Activated CD4-positive, alpha-beta T cell treated with anti-CD3 and anti-CD28 coated beads for 36 hours (primary cell): ENCODE measurements at regions not wholly inside any gene's neighbourhood (a gene's known extent, or its start where the extent isn't known, plus 50 kb on each side); places are given as distances from the start of the nearest gene placed in this dataset.

ENCODE experiments used
- ATAC-seq: fragments of 200-7000 bp; cut with Tn5 transposase; one replicate; pipeline ENCODE4 v1.10.0; 2021; ENCODE audit warnings: mild to moderate bottlenecking, moderate library complexity
- CTCF ChIA-PET: fragments of 350-600 bp; sonication (Branson Sonifier 250); formaldehyde crosslinking; loops from one replicate; lab custom pipeline; 2021; ENCODE audit warnings: antibody characterized with exemption; lab: Charles Lee
- POLR2A ChIA-PET: fragments of 350-600 bp; sonication (Branson Sonifier 250); formaldehyde crosslinking; loops from one replicate; lab custom pipeline; 2021; ENCODE audit warnings: antibody characterized with exemption, inconsistent platforms; lab: Charles Lee
- DNase-seq: peaks from one replicate; pipeline ENCODE4 v3.0.0-alpha.2; 2020
- H3K27ac Mint-ChIP-seq: one replicate; pipeline ENCODE4 v1.8.0; 2021; ENCODE audit warnings: mixed read lengths
- H3K27me3 Mint-ChIP-seq: one replicate; pipeline ENCODE4 v1.8.0; 2021; ENCODE audit warnings: mixed read lengths
- H3K36me3 Mint-ChIP-seq: one replicate; pipeline ENCODE4 v1.8.0; 2021; ENCODE audit warnings: low read depth, mixed read lengths
- H3K4me1 Mint-ChIP-seq: one replicate; pipeline ENCODE4 v1.8.0; 2021; ENCODE audit warnings: mixed read lengths
- H3K4me3 Mint-ChIP-seq: one replicate; pipeline ENCODE4 v1.8.0; 2021; ENCODE audit warnings: mild to moderate bottlenecking, moderate library complexity, mixed read lengths
- H3K9me3 Mint-ChIP-seq: one replicate; pipeline ENCODE4 v1.8.0; 2021; ENCODE audit warnings: low read depth, mixed read lengths
- intact Hi-C, 2 experiments: fragments of 100-400 bp; cut with DNase I in 1 of 2; cut with micrococcal nuclease in 1 of 2; formaldehyde crosslinking; loops; one replicate each; pipeline versions ENCODE4 v1.14.2 to v1.15.1; 2022 to 2024; cut with DNase I, micrococcal nuclease

DNA sequence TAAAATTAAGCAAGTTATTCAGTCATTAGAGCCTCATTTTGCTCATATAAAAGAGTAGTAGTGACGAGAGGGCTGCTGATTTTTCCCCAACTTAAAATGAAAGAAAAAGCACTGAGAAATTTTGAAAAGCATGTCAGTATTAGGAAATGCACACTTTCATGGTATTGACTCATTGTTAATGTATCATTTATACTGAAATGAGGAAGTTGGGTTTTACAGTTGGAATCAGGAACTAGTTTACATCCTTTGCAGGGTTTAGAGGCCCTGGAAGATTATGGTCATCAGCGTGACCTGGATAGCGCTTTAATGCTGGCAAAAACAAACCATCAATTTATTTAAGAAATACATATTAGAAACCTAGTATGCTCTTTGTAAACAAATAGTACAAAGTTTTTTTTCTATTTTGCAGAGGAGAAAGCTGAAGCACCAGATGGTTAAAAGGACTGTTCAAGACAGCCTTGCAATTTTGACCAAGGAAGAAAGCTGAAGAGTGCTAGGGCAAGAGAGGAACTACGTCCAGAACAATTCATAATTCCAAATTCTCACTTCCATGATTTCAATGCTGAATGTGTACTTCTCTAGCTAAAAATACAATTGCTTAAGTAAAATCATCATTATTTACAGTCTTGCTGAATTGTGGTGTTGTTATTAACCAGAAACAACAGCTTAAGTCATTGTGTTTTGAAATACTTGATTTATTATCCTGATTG is 94.8 kb upstream of the SGIP1 start:
- DNase-seq (no peak), ATAC-seq (peak; percentile 23)
- CTCF ChIA-PET: interaction anchor here (0.6 to 1.2 kb wide), 2 partner anchors 97 to 196 kb away, joined by 3 to 10 read pairs; no protein-coding TSS in a partner anchor
- POLR2A ChIA-PET: no interaction called here
- intact Hi-C loops: loop anchor here (1.0 to 5.0 kb wide), 2 partner anchors 87 to 192 kb away; no protein-coding TSS in a partner anchor
- no peaks in the 10 kb centered on the region for H3K27me3 Mint-ChIP-seq
- H3K9me3 Mint-ChIP-seq: no peaks in the 10 kb centered on the region
- peaks cover 50% of the 10 kb centered on the region for H3K4me1 Mint-ChIP-seq
- H3K4me3 Mint-ChIP-seq: no peak overlapping the region
- no peaks in the 10 kb centered on the region for H3K36me3 Mint-ChIP-seq
- peak overlapping the region; percentile 77 for H3K27ac Mint-ChIP-seq

DNA sequence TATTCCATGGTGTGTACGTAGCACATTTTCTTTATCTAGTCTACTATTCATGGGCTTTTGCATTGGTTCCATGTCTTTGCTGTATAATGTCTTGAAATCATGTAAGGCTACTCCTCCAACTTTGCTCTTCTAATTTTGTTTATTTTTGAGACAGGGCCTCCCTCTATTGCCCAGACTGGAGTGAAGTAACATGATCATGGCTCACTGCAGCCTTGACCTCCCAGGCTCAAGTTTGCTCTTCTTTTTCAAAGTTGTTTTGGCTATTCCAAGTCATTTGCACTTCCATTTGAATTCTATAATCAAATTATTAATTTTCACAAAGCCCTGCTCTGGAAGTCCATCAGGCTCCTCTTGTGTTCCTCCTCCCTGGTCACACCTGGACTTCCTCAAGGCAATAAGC is 90.2 kb upstream of the SGIP1 start:
- Mint-ChIP-seq H3K9me3 (no peaks in the 10 kb centered on the region), H3K27ac (no peak overlapping the region), H3K4me3 (no peak overlapping the region), H3K4me1 (peaks cover 48% of the 10 kb centered on the region), H3K36me3 (no peaks in the 10 kb centered on the region), H3K27me3 (peaks cover 6% of the 10 kb centered on the region)
- no peak for ATAC-seq
- ChIA-PET POLR2A (interaction anchor here (0.7 to 1.3 kb wide), 2 partner anchors 162 to 185 kb away, joined by 4 read pairs; no protein-coding TSS in a partner anchor), CTCF (interaction anchor here (0.6 to 6.7 kb wide), 7 partner anchors 13 to 484 kb away, joined by 3 to 359 read pairs (median 15); no protein-coding TSS in a partner anchor)
- intact Hi-C loops: loop anchor here (2.0 to 10.0 kb wide), 4 partner anchors 73 to 1019 kb away; partner anchors contain the start of genes LEPR (in 1 of the 2) and LEPROT (in 1 of the 2)
- DNase-seq: no peak

DNA sequence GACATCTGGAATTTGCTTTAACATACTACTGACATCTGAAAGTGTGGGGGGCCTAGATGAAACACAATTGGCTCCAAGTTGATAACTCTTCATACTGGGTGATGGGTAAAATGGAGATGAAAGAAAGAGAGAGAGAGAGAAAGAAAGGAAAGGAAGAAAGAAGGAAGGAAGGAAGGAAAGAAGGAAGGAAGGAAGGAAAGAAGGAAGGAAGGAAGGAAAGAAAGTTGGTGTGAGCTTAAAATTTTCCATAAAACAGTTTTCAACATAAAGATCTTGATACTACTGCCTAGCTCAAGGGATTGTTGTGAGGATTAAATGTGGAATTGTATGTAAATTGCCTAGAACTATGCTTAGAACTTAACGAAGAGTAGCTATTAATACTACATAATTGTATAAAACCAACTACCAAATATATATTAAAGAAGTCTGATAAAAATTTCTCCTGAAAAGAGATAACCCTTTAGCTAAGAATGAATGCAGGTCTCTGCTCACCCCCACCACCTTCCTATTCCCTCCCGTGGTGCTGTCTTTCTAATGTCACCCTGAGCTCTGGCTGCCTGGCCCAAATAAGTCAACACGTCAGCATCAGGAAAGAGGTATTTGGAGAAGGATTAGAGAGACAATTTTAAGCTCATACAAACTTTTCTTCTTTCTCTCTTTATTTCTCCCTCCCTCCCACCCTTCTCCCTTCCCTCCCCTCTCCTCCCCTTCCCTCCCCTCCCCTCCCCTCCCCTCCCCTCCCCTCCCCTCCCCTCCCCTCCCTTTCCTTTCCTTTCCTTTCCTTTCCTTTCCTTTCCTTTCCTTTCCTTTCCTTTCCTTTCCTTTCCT is 89.3 kb upstream of the SGIP1 start:
- intact Hi-C loops: loop anchor here (1.0 to 10.0 kb wide), 8 partner anchors 74 to 1020 kb away; partner anchors contain the start of genes LEPR (in 1 of the 2) and LEPROT (in 1 of the 2)
- CTCF ChIA-PET: interaction anchor here (0.6 to 6.7 kb wide), 22 partner anchors 9 to 485 kb away, joined by 3 to 359 read pairs (median 6); no protein-coding TSS in a partner anchor
- H3K36me3 Mint-ChIP-seq: no peaks in the 10 kb centered on the region
- peaks cover 39% of the 10 kb centered on the region for H3K4me1 Mint-ChIP-seq
- H3K27me3 Mint-ChIP-seq: peaks cover 7% of the 10 kb centered on the region
- ATAC-seq (no peak), DNase-seq (no peak)
- H3K4me3 Mint-ChIP-seq: peak overlapping the region; percentile 64
- H3K9me3 Mint-ChIP-seq: no peaks in the 10 kb centered on the region
- POLR2A ChIA-PET: interaction anchor here (0.7 to 1.3 kb wide), 6 partner anchors 94 to 202 kb away, joined by 3 to 4 read pairs (median 4); no protein-coding TSS in a partner anchor
- H3K27ac Mint-ChIP-seq: peak overlapping the region; percentile 97

DNA sequence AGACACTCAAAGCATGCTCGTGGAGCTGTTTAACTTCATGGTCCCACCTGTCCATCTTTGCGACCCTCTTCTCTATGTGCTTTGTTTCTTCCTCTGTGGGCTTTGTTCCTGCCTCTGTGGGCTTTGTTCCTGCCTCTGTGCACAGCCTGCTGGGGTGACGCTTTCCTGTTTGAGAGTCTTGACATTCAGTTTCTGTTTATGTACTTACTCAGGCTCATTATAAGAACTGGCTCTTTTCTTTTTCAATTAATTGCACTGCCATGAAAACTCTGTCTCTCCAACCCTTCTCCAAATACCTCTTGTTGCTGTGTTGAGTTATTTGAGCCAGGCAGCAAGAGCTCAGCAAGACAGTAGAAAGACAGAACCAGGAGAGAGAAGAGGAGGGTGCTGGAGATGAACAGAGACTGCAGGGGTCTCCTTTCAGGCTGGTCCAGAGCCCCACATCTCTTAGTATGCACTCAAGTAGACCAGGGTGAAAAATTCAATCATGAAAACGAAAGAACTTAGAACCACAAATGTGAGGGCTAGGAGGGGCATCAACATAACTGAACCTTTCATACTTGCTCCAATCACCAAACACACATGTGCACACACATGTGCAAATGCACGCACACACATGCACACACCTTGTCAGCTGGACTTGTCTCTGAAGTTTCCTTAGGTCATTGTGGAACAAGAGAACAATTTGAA is 88.3 kb upstream of the SGIP1 start:
- H3K4me1 Mint-ChIP-seq: peaks cover 33% of the 10 kb centered on the region
- peak; percentile 95 for ATAC-seq
- peak overlapping the region; percentile 97 for H3K27ac Mint-ChIP-seq
- ChIA-PET CTCF (interaction anchor here (0.6 to 6.7 kb wide), 66 partner anchors 10 to 888 kb away, joined by 3 to 359 read pairs (median 4); no protein-coding TSS in a partner anchor), POLR2A (interaction anchor here (0.6 to 1.3 kb wide), 8 partner anchors 9 to 203 kb away, joined by 3 to 4 read pairs (median 4); no protein-coding TSS in a partner anchor)
- H3K27me3 Mint-ChIP-seq: peaks cover 7% of the 10 kb centered on the region
- DNase-seq: peak; percentile 79
- no peaks in the 10 kb centered on the region for H3K36me3 Mint-ChIP-seq
- H3K9me3 Mint-ChIP-seq: no peaks in the 10 kb centered on the region
- H3K4me3 Mint-ChIP-seq: peak overlapping the region; percentile 64
- intact Hi-C loops: loop anchor here (1.0 to 10.0 kb wide), 13 partner anchors 59 to 1021 kb away; partner anchors contain the start of genes LEPR (in 1 of the 2) and LEPROT (in 1 of the 2)

DNA sequence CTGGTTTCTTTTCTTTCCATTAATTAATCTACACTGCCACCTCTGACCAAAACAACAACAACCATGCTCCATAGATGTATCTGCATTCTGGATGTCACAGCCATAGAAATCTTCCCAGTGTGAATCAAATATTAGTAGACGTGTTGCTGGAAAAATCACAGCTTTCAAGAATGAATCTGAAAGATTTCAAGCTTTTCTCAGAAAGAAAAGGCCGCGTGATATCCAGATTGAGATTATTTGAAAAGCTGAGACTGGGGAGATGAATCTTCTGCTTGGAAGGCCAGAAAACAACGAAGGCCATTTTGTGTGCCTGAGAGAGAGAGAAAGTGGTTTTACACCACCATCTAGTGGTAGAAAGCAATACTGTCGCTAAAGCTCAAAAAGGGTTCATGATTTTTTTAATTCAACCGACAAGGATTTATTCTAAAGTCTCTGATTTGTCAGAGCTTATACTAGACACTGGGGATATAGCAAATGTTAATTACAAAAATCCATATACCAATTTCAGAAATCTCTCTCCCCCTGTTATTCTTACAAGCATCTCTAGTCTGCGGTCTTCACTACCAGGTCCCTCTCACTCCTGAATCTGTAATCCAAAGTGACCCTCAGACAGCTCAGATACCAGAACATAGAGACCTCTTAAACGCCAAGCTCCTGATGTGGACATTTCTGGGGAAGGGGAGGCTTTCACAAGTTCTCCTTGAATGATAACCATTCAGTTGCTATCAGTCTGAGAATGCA is 87.5 kb upstream of the SGIP1 start:
- intact Hi-C loops: loop anchor here (1.0 to 10.0 kb wide), 8 partner anchors 58 to 1022 kb away; partner anchors contain the start of genes LEPR (in 1 of the 2) and LEPROT (in 1 of the 2)
- DNase-seq (peak; percentile 45), ATAC-seq (peak; percentile 60)
- H3K36me3 Mint-ChIP-seq: no peaks in the 10 kb centered on the region
- peaks cover 7% of the 10 kb centered on the region for H3K27me3 Mint-ChIP-seq
- peak overlapping the region; percentile 64 for H3K4me3 Mint-ChIP-seq
- no peaks in the 10 kb centered on the region for H3K9me3 Mint-ChIP-seq
- ChIA-PET CTCF (interaction anchor here (0.6 to 6.7 kb wide), 65 partner anchors 9 to 1676 kb away, joined by 3 to 359 read pairs (median 4); no protein-coding TSS in a partner anchor), POLR2A (interaction anchor here (0.6 to 1.3 kb wide), 5 partner anchors 10 to 199 kb away, joined by 3 to 4 read pairs (median 3); no protein-coding TSS in a partner anchor)
- H3K4me1 Mint-ChIP-seq: peaks cover 33% of the 10 kb centered on the region
- H3K27ac Mint-ChIP-seq: peak overlapping the region; percentile 97

DNA sequence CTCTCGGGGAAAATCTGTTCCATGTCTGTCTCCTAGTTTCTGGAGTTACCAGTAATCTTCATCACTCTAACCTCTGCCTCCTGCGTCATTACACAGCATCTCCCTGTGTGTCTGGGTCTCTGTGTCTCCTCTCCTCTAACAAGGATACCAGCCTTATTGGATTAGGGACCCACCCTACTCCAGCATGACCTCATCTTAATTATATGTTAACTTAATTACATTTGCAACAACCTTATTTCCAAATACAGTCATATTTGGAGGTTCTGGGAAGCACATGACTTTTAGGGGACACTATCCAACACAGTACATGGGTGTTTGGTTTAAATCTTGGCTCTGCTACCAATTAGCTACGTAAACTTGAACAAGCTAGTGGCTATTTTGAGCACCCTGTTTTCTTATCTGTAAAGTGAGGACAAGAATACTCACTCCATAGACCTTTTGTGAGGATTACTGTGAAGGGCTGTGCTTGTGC is 83.9 kb upstream of the SGIP1 start:
- no peaks in the 10 kb centered on the region for H3K36me3 Mint-ChIP-seq
- ATAC-seq: no peak
- no peak for DNase-seq
- no peak overlapping the region for H3K27ac Mint-ChIP-seq
- intact Hi-C loops: no loop called here
- no peak overlapping the region for H3K4me3 Mint-ChIP-seq
- no peaks in the 10 kb centered on the region for H3K9me3 Mint-ChIP-seq
- peaks cover 16% of the 10 kb centered on the region for H3K4me1 Mint-ChIP-seq
- POLR2A ChIA-PET: interaction anchor here (0.7 kb wide), 1 partner anchor 1526 kb away, joined by 3 read pairs; no protein-coding TSS in a partner anchor
- H3K27me3 Mint-ChIP-seq: peaks cover 7% of the 10 kb centered on the region
- CTCF ChIA-PET: interaction anchor here (0.6 to 3.0 kb wide), 14 partner anchors 14 to 494 kb away, joined by 3 to 28 read pairs (median 3); no protein-coding TSS in a partner anchor

DNA sequence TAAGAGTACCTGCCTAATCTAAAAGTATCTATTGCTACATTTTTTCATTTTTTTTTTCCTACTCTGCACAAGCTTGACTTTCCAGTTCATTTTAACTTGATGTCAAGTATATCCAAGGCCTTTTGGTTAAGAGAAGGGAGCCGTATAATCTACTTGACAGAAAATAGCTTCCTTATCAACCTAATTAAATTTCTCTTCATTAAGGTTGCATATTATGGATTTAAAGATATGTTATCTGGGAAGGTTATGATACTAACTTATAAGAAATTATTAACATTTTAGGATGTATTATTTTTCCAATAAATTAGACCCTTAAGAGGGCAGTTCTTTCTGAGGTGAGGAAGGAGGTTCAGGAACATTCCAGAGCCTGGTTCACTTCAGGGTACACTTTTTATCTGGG is 83.1 kb upstream of the SGIP1 start:
- no peak for ATAC-seq
- no peak for DNase-seq
- POLR2A ChIA-PET: no interaction called here
- intact Hi-C loops: no loop called here
- peaks cover 7% of the 10 kb centered on the region for H3K27me3 Mint-ChIP-seq
- H3K9me3 Mint-ChIP-seq: no peaks in the 10 kb centered on the region
- H3K36me3 Mint-ChIP-seq: no peaks in the 10 kb centered on the region
- H3K4me3 Mint-ChIP-seq: no peak overlapping the region
- H3K27ac Mint-ChIP-seq: no peak overlapping the region
- peaks cover 8% of the 10 kb centered on the region for H3K4me1 Mint-ChIP-seq
- CTCF ChIA-PET: interaction anchor here (0.6 to 3.0 kb wide), 9 partner anchors 14 to 419 kb away, joined by 3 to 28 read pairs (median 3); no protein-coding TSS in a partner anchor

DNA sequence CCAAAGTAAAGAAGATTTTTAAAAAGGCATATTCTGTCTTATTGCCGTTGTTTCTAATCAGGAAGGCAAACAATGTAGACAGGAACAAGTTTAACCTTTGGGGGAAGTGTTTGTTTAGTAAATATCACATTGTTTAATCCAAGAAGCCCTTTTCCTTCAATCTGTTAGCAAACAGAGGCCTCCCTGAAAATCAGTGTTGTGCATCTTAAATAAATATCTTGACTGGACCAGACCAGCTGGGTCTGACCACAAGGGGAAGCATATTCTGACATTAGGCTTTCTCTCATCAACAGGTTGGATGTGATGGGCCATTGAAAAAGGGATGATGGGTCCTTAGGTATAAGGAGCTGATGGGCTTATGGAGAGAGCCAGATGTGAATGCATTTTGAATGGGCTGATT is 81.8 kb upstream of the SGIP1 start:
- intact Hi-C loops: no loop called here
- Mint-ChIP-seq H3K9me3 (no peaks in the 10 kb centered on the region), H3K27ac (no peak overlapping the region), H3K4me1 (no peaks in the 10 kb centered on the region), H3K27me3 (peaks cover 7% of the 10 kb centered on the region), H3K36me3 (no peaks in the 10 kb centered on the region), H3K4me3 (no peak overlapping the region)
- no peak for ATAC-seq
- POLR2A ChIA-PET: no interaction called here
- DNase-seq: no peak
- CTCF ChIA-PET: no interaction called here

DNA sequence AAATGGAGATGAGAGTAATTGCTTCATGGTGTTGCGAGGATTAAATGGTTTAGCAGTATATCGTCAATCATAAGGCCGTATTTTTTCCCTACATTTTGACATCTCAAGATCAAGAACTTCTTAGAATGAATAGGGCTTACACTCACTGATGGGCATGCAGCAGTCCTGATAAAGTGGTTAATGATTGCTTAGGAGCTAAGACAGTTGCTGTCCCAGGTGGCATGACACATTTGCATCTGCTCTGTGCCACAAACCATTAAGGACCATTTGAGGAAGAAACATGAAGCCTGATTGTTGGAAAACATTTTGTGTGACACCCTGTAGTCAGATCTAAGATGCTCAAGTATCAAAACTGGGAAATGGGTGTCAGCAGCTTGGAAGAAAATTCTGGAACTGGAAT is 81.0 kb upstream of the SGIP1 start:
- ChIA-PET CTCF (interaction anchor here (0.8 kb wide), 1 partner anchor 210 kb away, joined by 3 read pairs; no protein-coding TSS in a partner anchor), POLR2A (no interaction called here)
- peaks cover 7% of the 10 kb centered on the region for H3K27me3 Mint-ChIP-seq
- H3K4me1 Mint-ChIP-seq: no peaks in the 10 kb centered on the region
- no peaks in the 10 kb centered on the region for H3K36me3 Mint-ChIP-seq
- no peak overlapping the region for H3K27ac Mint-ChIP-seq
- intact Hi-C loops: no loop called here
- H3K9me3 Mint-ChIP-seq: no peaks in the 10 kb centered on the region
- H3K4me3 Mint-ChIP-seq: no peak overlapping the region
- no peak for DNase-seq
- ATAC-seq: no peak
